ENCODE measurements at regions not wholly inside any gene's neighbourhood (a gene's known extent, or its start where the extent isn't known, plus 50 kb on each side); places are given as distances from the start of the nearest gene placed in this dataset.
A peak's percentile ranks its signal among the peaks of the same experiment; 100 is the strongest.
"Not testable (repeated sequence)": the region's sequence is repeated elsewhere in the genome, so short reads cannot be mapped to it uniquely, and the experiment has no call there.

- DNase-seq = peak in 1 of 5 experiments; percentile 4
Measured at GRCh38 chr19:30694156-30694755, 322.1 kb downstream of the ZNF536 start.

DNA sequence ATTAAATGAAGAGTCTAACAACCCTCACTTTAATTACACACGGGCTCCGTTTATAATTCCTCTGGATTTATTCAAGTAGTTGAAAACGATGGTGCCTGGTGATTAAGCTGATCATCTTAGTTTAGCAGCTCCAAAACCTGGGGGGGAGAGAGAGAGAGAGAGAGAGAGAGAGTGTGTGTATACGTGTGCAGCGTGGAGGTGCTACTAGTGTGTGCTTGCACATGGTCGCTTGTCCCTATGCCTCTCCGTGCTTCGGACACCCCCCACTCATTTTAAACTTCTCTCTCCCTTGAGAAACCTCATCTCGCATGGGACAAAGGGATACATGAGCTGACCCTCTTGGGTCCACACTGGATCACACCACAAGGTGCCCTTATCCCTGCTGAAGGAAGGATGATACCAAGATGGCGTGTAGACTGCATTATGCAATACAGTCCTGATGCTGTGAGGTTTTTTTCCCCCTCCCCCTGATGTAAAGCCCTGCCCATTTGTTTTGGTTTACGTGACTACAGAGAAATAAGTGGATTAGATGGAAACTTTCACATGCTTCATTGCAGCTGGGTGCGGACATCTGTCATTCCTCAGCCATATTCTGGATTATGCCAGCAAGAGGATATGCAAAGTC, 320.8 kb downstream of the ZNF536 start:
- no peak for DNase-seq

- no peak for DNase-seq
Measured at GRCh38 chr19:30692181-30692811, 320.1 kb downstream of the ZNF536 start.

DNA sequence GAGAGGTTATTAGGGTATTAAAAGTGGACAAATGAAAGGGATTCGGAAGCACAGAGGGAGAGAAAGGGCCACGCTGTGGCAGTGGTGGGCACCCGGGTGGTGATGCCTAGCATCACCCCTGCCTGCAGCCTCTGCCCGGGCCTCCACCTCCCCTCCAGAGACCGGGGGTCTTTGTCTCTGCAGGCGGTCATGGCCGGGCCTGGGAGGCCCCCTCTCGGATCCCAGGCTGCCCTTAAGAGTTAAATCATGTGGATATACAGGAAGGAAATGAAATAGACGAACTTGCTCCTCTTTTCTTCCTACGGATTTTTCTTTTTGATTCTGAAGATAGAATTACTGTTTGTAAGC, 319.6 kb downstream of the ZNF536 start:
- DNase-seq = no peak

- DNase-seq = no peak
Measured at GRCh38 chr19:30690935-30691818, 319.0 kb downstream of the ZNF536 start.

- DNase-seq = no peak
Measured at GRCh38 chr19:30690525-30690924, 318.3 kb downstream of the ZNF536 start.

DNA sequence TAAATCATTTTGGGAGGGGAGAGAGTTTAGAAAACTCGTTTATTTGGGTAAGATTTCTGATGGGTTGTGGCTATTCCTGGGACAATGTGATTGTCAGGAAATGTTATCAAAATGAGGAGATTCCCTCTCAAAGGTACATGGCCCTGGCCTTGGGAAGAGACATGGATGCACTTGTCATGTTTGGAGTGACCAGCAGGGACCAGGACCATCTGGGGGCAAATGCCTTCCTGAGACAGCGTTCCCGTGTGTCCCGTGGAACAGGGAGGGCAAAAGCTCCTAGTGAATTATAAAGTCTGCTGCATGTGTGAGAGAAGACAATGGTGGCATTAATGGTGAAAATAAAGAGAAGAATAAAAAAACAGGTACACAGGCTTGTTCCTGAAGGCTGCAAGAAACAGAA, 317.3 kb downstream of the ZNF536 start:
- no peak for DNase-seq

DNA sequence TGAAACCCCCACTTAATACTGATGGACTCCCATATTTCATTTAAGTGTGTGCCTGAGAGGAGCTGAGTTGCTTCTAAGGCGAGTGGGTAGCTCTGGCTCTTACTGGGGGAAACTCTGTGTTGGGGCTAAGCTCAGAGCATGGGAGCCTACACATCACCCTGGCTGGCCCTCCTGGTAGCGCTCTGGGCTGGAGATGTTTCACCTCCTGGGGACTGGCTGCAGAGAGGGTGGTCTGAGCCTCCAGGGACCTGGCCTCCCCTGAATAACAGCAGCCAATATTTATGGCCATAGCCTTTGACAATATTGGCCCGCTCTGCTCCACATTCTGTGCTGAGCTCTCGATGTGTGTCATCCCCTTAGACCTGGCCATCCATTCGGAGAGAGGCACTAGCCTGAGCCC, 316.5 kb downstream of the ZNF536 start:
- DNase-seq = no peak

DNA sequence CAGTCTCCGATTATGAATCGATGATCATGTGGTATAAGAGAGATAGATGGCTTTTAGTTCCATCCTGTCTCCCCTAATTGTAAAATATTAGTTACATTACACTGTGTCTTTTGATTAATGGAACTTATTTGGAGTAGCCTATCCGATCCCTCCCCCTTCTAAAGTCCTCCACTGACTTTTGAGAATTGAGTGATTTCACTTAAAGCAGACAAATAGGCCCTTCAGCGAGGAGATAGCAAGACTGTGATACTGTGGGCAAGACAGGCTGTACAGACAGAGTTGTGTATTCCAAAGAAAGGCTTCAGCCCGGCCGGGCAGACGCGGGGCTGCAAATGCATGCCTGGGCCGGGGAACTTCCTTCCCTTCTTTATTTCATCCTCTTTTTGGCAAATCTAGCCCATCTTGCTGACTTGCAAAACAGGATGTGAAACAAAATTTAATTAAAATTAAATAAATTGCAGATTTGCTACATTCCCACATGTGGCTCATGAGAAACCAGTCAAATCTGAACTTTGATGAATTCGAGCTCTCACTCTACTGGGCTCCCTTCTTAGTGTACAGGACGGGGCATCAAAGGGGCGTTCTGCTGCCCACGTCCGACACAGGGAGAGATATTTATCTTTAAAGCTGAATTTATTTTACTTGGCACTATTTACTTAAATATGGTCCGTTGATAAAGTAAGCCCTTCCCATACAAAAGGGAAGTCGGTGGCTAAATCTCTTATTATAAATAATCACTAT, 314.8 kb downstream of the ZNF536 start:
- no peak for DNase-seq

- DNase-seq = no peak
Measured at GRCh38 chr19:30686176-30686820, 314.1 kb downstream of the ZNF536 start.

DNA sequence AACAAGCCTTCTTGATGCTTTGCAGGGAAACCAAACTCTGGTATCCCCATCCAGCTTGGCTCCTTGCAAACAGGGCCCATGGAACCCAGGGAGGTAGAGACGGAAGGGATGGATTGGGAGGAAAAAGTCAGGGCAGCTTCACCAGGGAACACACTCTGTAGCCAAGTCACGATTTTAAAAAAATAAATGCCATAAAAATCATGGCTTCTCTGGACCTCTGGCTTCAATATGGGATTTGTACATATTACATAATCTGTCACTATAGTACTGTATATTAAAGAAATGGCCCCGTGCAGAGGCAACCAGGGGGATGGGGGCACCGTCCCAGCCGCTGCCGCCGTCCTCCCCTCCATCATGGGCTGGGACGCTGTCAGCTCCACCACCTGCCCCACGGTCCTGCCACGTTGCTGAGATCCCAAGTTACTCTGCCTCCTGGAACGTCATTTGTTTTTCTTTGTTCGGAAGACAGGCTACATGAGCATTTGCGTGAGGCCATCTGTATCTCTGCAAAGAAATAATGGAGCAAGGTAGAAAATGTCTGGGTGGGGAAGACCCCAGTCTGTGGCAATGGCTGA, 313.3 kb downstream of the ZNF536 start:
- no peak for DNase-seq

DNA sequence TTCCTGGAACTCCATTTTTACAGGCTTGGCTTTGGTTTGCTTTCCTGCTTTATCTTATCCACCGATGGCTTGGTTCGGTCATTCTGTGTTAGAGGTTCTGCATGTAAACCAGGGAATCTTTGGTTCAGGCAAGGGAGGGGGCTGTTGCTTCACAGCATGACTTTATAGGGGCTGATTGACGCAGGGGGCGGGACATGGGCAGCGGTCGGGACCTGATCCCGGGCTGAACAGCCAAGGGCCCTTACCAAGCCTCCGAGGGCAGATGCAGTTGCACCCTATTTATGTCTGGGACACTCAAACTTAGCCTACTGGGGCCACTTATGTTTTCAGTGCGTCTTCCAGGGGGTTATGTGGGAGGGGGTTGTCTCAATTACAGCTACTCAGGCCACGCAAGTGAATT, 312.4 kb downstream of the ZNF536 start:
- no peak for DNase-seq

DNA sequence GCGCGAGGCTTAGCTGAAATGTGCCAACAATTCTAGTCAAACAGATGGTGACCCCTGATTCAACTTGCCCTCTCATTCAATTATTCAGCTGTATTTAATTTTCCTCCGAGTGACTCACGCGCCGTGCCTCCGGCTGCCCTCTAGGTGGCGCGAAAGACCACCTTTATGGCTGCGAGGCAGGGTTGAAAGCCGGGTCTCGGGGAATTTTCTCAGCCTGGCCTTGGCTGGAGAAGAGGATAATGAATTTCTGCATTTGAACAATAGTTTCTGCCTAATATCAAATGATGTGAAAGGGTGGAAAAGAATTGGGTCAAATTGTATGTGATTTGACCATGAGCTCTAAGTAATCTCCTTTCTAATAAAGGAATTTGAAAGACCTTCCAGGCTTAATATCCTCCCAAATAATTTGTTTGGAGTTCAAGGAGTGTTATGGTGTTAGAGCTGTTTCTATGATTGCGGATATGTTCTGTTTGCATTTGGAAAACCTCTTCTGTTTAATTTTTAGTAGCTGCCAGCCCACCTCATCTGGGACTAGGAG, 310.9 kb downstream of the ZNF536 start:
- peak in 3 of 5 experiments; percentile 29 to 32 (median 30) for DNase-seq

DNA sequence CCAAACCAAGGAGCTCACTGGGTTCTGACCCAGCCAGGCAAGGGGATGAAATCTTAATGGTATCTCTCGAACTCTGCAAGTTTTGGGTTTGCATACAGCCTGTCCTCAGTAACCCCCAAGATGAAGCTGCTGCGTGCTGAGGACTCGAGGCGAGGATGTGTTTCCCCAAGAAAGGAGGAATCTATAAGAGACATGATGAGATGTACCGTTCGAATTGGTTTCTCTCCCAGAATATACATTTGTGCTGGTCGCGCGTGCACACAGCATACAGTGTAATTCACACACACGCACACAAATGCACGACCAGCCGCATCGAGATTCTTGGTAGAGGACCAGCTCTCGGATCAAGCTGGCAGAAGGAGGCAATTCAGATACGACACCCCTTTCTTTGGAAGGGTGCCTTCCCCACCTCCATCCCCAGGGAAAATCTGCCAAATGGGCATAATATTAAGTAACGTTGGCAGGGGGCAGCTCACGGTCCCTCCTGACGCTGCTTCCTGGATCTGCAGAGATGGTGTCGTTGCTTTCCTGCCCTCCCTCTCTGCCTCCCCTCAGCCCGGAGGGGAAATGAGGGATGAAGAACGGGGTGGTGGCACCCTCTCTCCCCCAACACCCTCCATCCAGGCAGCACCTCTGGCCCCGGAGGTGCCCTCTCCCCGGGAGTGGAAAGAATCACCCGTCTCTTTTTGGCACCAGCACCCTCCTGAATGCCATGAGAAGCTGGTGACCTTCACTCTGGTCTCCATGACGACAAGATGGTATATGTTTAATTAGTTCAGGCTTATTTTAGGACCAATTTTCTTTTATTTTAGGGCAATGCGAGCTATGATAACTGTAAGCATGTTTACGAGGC, 310.2 kb downstream of the ZNF536 start:
- DNase-seq = no peak

DNA sequence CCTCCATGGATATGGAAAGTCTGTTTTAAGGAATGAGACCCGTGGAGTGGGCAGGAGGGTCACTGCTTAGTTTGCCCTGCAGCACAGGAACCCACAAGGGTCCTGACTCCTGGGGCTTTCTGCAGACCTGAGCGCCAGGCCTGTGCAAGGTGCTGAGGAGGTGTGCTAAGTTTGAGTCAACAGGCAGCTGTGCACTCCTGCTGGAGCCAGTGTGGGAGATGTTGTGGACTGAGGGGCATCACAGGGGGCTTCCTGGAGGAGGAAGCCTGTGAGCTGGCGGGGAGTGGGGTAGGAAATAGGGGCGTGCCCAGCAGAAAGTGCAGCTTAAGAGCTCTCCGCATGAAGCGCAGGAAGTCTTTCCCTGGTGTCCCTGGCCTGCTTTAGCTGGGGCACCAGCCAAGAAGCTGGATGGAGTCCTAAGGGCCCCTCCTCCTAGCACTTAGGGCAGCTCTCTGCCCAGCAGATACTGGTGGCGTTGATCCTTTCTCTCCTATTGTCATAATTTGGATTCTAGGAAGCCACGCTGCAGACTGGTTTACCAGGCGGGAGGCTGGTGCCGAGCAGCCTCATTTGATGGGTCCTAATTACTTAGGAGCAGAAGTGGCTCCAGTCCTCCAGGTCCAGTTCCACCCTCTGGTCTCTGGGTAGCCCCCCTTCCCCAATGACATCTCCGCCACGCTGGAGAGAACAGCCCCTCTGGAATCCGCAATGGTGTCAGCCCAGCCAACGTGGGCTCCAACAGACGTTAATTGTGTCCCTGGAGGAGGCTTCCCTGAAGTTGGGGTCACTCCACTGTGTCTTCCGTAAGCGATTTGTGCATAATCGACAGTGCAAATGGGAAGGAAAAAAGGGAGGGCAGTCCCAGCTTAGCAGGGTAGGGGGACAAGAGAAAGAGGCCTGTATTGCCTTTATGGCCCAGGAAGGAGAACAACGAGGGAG, 309.2 kb downstream of the ZNF536 start:
- DNase-seq = no peak

DNA sequence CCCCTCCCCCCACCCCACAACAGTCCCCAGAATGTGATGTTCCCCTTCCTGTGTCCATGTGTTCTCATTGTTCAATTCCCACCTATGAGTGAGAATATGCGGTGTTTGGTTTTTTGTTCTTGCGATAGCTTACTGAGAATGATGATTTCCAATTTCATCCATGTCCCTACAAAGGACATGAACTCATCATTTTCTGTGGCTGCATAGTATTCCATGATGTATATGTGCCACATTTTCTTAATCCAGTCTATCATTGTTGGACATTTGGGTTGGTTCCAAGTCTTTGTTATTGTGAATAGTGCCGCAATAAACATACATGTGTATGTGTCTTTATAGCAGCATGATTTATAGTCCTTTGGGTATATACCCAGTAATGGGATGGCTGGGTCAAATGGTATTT, 308.2 kb downstream of the ZNF536 start:
- not testable (repeated sequence) for DNase-seq

DNA sequence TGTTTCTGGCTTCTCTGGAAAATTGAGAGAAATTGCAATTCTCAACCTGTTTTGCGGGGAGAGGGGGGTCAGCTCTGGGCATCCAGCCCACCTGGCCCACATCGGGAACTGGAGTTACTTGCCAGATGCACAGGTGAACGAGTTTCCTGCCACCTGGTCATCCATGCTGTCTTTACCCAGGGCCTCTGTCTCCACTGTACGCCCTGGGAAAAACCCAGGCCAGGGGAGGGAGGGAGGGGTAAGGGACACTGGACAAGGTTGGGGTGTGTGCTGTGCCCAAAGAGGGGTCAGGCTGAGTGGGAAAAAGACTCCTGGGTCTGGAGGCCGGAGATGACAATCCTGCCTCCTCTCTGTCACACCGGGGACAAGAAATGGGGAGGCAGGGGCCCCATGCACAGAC, 307.6 kb downstream of the ZNF536 start:
- no peak for DNase-seq

DNA sequence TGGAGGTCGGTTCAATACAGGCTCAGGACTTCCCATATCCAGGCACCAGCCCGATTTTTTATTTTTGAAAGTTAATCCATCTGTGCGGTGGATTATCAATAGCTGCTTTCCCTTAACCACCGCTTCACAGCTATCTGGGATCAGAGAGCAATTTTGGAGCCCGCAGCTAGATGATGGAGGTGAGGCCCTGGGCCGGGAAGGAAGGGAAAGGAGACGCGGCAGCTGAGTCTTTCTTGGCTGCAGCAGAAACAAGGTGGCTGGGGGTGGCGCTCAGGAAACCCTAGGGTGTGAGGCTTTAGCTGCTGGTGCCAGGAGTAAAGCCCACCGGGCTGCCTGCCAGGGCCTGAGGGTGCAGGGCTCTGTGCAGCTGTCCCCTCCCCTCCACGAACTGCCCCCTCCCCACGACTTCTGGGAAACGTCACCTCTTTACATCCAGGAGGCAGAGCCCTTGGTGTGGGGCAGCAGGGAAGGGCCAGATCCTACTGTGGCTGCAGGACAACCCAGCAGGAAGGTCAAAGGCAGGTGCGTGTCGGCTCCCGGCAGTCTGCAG, 307.0 kb downstream of the ZNF536 start:
- DNase-seq = no peak

DNA sequence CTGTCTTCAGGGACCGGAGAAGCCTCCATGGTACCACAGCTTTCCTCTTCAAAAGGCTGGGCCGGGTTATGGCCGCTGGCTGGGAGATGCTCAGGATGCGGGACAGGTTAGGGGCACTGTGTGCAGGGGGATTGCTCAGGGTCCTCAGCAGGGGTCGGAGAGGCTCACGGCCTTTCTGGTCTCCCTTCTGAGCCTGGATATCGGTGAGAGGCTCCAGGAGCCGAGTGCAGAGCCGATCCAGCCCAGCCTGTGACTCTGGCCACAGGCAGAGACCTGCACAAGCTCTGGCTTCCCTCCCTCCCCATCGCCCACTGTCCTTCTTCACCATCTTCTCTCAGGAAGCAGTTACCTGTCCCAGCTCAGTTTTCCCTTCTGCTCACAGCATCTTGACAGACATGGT, 306.0 kb downstream of the ZNF536 start:
- DNase-seq = no peak
